Glutamatergic neuron (in vitro differentiated cells): ENCODE measurements at regions not wholly inside any gene's neighbourhood (a gene's known extent, or its start where the extent isn't known, plus 50 kb on each side); places are given as distances from the start of the nearest gene placed in this dataset.

Source experiments
- DNase-seq: peaks from one replicate; pipeline ENCODE4 v3.0.0; 2022
- H3K27ac Mint-ChIP-seq: one replicate; pipeline ENCODE4 v1.8.0; 2020; ENCODE audit warnings: mild to moderate bottlenecking, mixed read lengths, inconsistent platforms; ENCODE audit not compliant: unreplicated experiment
- H3K27me3 Mint-ChIP-seq: one replicate; pipeline ENCODE4 v1.8.0; 2020; ENCODE audit warnings: mild to moderate bottlenecking, moderate library complexity, mixed read lengths, inconsistent platforms; ENCODE audit not compliant: unreplicated experiment
- H3K36me3 Mint-ChIP-seq: one replicate; pipeline ENCODE4 v1.8.0; 2020; ENCODE audit warnings: mild to moderate bottlenecking, mixed read lengths, inconsistent platforms; ENCODE audit not compliant: unreplicated experiment
- H3K4me1 Mint-ChIP-seq: one replicate; pipeline ENCODE4 v1.8.0; 2020; ENCODE audit warnings: mild to moderate bottlenecking, low read depth, mixed read lengths, inconsistent platforms; ENCODE audit not compliant: unreplicated experiment
- H3K4me3 Mint-ChIP-seq: one replicate; pipeline ENCODE4 v1.8.0; 2020; ENCODE audit warnings: mild to moderate bottlenecking, mixed read lengths, inconsistent platforms; ENCODE audit not compliant: unreplicated experiment
- H3K9me3 Mint-ChIP-seq: one replicate; pipeline ENCODE4 v1.8.0; 2020; ENCODE audit warnings: mild to moderate bottlenecking, moderate library complexity, mixed read lengths, inconsistent platforms; ENCODE audit not compliant: unreplicated experiment
- CTCF ChIP-seq: fragments of 200-600 bp; sonication (generic); IDR thresholded peaks from one replicate; pipeline ENCODE4 v1.5.0; 2021; ENCODE audit not compliant: partially characterized antibody, unreplicated experiment

- no peaks in the 10 kb centered on the region for H3K4me1 Mint-ChIP-seq
- TF ChIP-seq CTCF, result no peak
- no peaks in the 10 kb centered on the region for H3K27me3 Mint-ChIP-seq
- H3K4me3 Mint-ChIP-seq, result no peak overlapping the region
- H3K27ac Mint-ChIP-seq, result no peak overlapping the region
- no peak for DNase-seq
- H3K36me3 Mint-ChIP-seq, result no peaks in the 10 kb centered on the region
- no peaks in the 10 kb centered on the region for H3K9me3 Mint-ChIP-seq
Measured at GRCh38 chr3:88807491-88808105, 299.8 kb upstream of the EPHA3 start.

- TF ChIP-seq CTCF, result no peak
- Mint-ChIP-seq H3K9me3 (no peaks in the 10 kb centered on the region), H3K36me3 (no peaks in the 10 kb centered on the region), H3K27me3 (no peaks in the 10 kb centered on the region), H3K4me1 (no peaks in the 10 kb centered on the region), H3K27ac (no peak overlapping the region), H3K4me3 (no peak overlapping the region)
- no peak for DNase-seq
Measured at GRCh38 chr3:88809993-88810392, 297.4 kb upstream of the EPHA3 start.

GRCh38 chr3:88810455-88810854 is 297.0 kb upstream of the EPHA3 start:
- no peaks in the 10 kb centered on the region for H3K27me3 Mint-ChIP-seq

GRCh38 chr3:88811096-88811495 is 296.3 kb upstream of the EPHA3 start:
- no peaks in the 10 kb centered on the region for H3K27me3 Mint-ChIP-seq
- DNase-seq, result no peak
- H3K9me3 Mint-ChIP-seq, result no peaks in the 10 kb centered on the region
- H3K4me1 Mint-ChIP-seq, result no peaks in the 10 kb centered on the region
- no peak for TF ChIP-seq CTCF
- no peak overlapping the region for H3K4me3 Mint-ChIP-seq
- H3K36me3 Mint-ChIP-seq, result no peaks in the 10 kb centered on the region
- no peak overlapping the region for H3K27ac Mint-ChIP-seq

More at GRCh38 chr3:88810455-88810854, 297.0 kb upstream of the EPHA3 start:
- H3K36me3 Mint-ChIP-seq, result no peaks in the 10 kb centered on the region
- no peaks in the 10 kb centered on the region for H3K9me3 Mint-ChIP-seq
- no peak overlapping the region for H3K4me3 Mint-ChIP-seq
- no peak for DNase-seq
- H3K4me1 Mint-ChIP-seq, result no peaks in the 10 kb centered on the region
- no peak overlapping the region for H3K27ac Mint-ChIP-seq
- TF ChIP-seq CTCF, result no peak

- Mint-ChIP-seq H3K36me3 (no peaks in the 10 kb centered on the region), H3K4me1 (no peaks in the 10 kb centered on the region), H3K27me3 (no peaks in the 10 kb centered on the region), H3K27ac (no peak overlapping the region), H3K4me3 (no peak overlapping the region), H3K9me3 (no peaks in the 10 kb centered on the region)
- DNase-seq, result no peak
- no peak for TF ChIP-seq CTCF
Measured at GRCh38 chr3:88812576-88812975, 294.8 kb upstream of the EPHA3 start.
